Liver (tissue), 8 donors: ENCODE measurements at regions not wholly inside any gene's neighbourhood (a gene's known extent, or its start where the extent isn't known, plus 50 kb on each side); places are given as distances from the start of the nearest gene placed in this dataset.

Experiments used
- DNase-seq: peaks from one replicate; pipeline ENCODE4 v3.0.0-alpha.2; 2017; ENCODE audit warnings: low spot score
- H3K27ac ChIP-seq, 2 donors: one replicate each; pipeline ENCODE4 v1.7.0; 2013; ENCODE audit warnings: inconsistent platforms in 2 of 2, low read length in 2 of 2, control low read depth in 1 of 2, low read depth in 1 of 2, mild to moderate bottlenecking in 1 of 2
- H3K27me3 ChIP-seq, 4 donors: one replicate each; pipeline versions ENCODE4 v1.6.1 to v1.7.0; 2013; ENCODE audit warnings: low read length in 3 of 4, inconsistent platforms in 1 of 4, mild to moderate bottlenecking in 1 of 4, moderate library complexity in 1 of 4; ENCODE audit not compliant: control insufficient read depth in 4 of 4, insufficient read depth in 4 of 4
- H3K36me3 ChIP-seq, 4 donors: one replicate each; pipeline versions ENCODE4 v1.6.1 to v1.7.0; 2013; ENCODE audit warnings: low read length in 3 of 4, mild to moderate bottlenecking in 3 of 4, low read depth in 1 of 4, moderate library complexity in 1 of 4; ENCODE audit not compliant: control insufficient read depth in 4 of 4, insufficient read depth in 3 of 4
- H3K4me1 ChIP-seq, 4 donors: one replicate each; pipeline versions ENCODE4 v1.6.1 to v1.7.0; 2013; ENCODE audit warnings: low read length in 3 of 4, mild to moderate bottlenecking in 3 of 4, moderate library complexity in 1 of 4; ENCODE audit not compliant: control insufficient read depth in 4 of 4, insufficient read depth in 4 of 4
- H3K4me3 ChIP-seq, 3 donors: one replicate each; pipeline versions ENCODE4 v1.6.1 to v1.7.0; 2013; ENCODE audit warnings: low read length in 3 of 3, control low read depth in 1 of 3, low read depth in 1 of 3, mild to moderate bottlenecking in 1 of 3
- H3K9ac ChIP-seq, 2 donors: one replicate each; pipeline ENCODE4 v1.7.0; 2013; ENCODE audit warnings: low read length in 2 of 2, mild to moderate bottlenecking in 2 of 2, moderate library complexity in 2 of 2, control low read depth in 1 of 2, low read depth in 1 of 2
- H3K9me3 ChIP-seq, 4 donors: one replicate each; pipeline versions ENCODE4 v1.6.1 to v1.7.0; 2013; ENCODE audit warnings: low read length in 3 of 4; ENCODE audit not compliant: control insufficient read depth in 4 of 4
- EGR1 ChIP-seq, 2 donors: IDR thresholded peaks; 2 replicates each; pipeline ENCODE4 v1.6.1; 2016 to 2018; ENCODE audit warnings: antibody characterized with exemption in 2 of 2, low read depth in 2 of 2
- FOXA2 ChIP-seq: IDR thresholded peaks from 2 replicates; pipeline ENCODE4 v1.6.1; 2016; ENCODE audit warnings: antibody characterized with exemption
- GABPA ChIP-seq, 2 donors: IDR thresholded peaks in 1 of 2; conservative IDR thresholded peaks in 1 of 2; 2 replicates each; pipeline ENCODE4 v1.6.1; 2016; ENCODE audit warnings: antibody characterized with exemption in 2 of 2, mild to moderate bottlenecking in 1 of 2, moderate library complexity in 1 of 2
- HNF4G ChIP-seq: IDR thresholded peaks from 2 replicates; pipeline ENCODE4 v1.6.1; 2016; ENCODE audit warnings: antibody characterized with exemption
- JUND ChIP-seq, 2 donors: IDR thresholded peaks; 2 replicates each; pipeline ENCODE4 v1.6.1; 2016; ENCODE audit warnings: antibody characterized with exemption in 2 of 2
- NR2F2 ChIP-seq: IDR thresholded peaks from 2 replicates; pipeline ENCODE4 v1.6.1; 2016; ENCODE audit warnings: antibody characterized with exemption
- RAD21 ChIP-seq, 2 donors: IDR thresholded peaks; 2 replicates each; pipeline ENCODE4 v1.6.1; 2016; ENCODE audit warnings: antibody characterized with exemption in 2 of 2, mild to moderate bottlenecking in 2 of 2
- SP1 ChIP-seq: IDR thresholded peaks from 2 replicates; pipeline ENCODE4 v1.6.1; 2018; ENCODE audit warnings: antibody characterized with exemption, mild to moderate bottlenecking
- YY1 ChIP-seq: IDR thresholded peaks from 2 replicates; pipeline ENCODE4 v1.6.1; 2016; ENCODE audit warnings: antibody characterized with exemption, mild to moderate bottlenecking
- WGBS: extraction: QIAGEN DNeasy Blood & Tissue Kit; methylation state at CpG from one replicate; pipeline ENCODE4 v1.1.7; 2013; 5-methylcytosine and 5-hydroxymethylcytosine counted together
- TF ChIP-seq, protein P1 (sequence below): IDR thresholded peaks from 2 replicates; pipeline ENCODE4 v1.6.1; 2016; ENCODE audit warnings: antibody characterized with exemption
- TF ChIP-seq, protein P2 (sequence below): IDR thresholded peaks from 2 replicates; pipeline ENCODE4 v1.6.1; 2016; ENCODE audit warnings: antibody characterized with exemption
- TF ChIP-seq, protein P3 (sequence below): fragments of 150-350 bp; IDR thresholded peaks from 2 replicates; pipeline ENCODE4 v1.5.1; 2017; ENCODE audit warnings: improper control_type of control experiment, low read depth, low read length; ENCODE audit not compliant: missing input control
- TF ChIP-seq, protein P4 (sequence below): IDR thresholded peaks from 2 replicates; pipeline ENCODE4 v1.6.1; 2016; ENCODE audit warnings: antibody characterized with exemption
- TF ChIP-seq, protein P5 (sequence below): IDR thresholded peaks from 2 replicates; pipeline ENCODE4 v1.6.1; 2016; ENCODE audit warnings: antibody characterized with exemption, mild to moderate bottlenecking
- donor health status: healthy.
- donor health status: healthy.
- donor health status: healthy.
- donor health status: healthy.
- donor health status: healthy.

DNA sequence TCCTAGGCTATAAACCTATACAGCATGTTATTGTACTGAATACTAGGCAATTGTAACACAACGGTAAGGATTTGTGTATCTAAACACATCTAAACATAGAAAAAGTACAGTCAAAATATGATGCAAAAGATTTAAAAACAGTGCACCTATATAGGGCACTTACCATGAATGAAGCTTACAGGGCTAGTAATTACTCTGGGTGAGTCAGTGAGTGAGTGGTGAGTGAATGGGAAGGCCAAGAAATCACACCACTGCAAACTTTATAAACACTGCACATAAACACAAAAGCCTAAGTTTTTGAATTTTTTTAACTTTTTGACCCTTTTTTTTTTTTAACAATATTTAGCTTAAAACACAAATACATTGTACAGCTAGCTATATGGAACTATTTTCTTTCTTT lies 204.7 kb upstream of the CTNNB1 start:
- Histone ChIP-seq H3K27ac (no peak overlapping the region), H3K9me3 (no peaks in the 10 kb centered on the region), H3K36me3 (no peaks in the 10 kb centered on the region), H3K9ac (no peak overlapping the region), H3K27me3 (no peaks in the 10 kb centered on the region), H3K4me1 (no peaks in the 10 kb centered on the region), H3K4me3 (no peak overlapping the region)
- TF ChIP-seq HNF4G (no peak), EGR1 (IDR thresholded peaks at IDR 0.05; ENCODE audit: low read depth in 2 of 2) (no peak), GABPA (IDR thresholded peaks at IDR 0.05 in 1 of 2, conservative IDR thresholded peaks at IDR 0.05 in 1 of 2) (no peak), NR2F2 (no peak), JUND (IDR thresholded peaks at IDR 0.05) (no peak), RAD21 (IDR thresholded peaks at IDR 0.05) (no peak), YY1 (no peak), FOXA2 (no peak), SP1 (no peak)
- TF ChIP-seq, protein P1, sequence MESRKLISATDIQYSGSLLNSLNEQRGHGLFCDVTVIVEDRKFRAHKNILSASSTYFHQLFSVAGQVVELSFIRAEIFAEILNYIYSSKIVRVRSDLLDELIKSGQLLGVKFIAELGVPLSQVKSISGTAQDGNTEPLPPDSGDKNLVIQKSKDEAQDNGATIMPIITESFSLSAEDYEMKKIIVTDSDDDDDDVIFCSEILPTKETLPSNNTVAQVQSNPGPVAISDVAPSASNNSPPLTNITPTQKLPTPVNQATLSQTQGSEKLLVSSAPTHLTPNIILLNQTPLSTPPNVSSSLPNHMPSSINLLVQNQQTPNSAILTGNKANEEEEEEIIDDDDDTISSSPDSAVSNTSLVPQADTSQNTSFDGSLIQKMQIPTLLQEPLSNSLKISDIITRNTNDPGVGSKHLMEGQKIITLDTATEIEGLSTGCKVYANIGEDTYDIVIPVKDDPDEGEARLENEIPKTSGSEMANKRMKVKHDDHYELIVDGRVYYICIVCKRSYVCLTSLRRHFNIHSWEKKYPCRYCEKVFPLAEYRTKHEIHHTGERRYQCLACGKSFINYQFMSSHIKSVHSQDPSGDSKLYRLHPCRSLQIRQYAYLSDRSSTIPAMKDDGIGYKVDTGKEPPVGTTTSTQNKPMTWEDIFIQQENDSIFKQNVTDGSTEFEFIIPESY = no peak
- TF ChIP-seq, protein P2, sequence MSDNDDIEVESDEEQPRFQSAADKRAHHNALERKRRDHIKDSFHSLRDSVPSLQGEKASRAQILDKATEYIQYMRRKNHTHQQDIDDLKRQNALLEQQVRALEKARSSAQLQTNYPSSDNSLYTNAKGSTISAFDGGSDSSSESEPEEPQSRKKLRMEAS = no peak
- TF ChIP-seq, protein P3, sequence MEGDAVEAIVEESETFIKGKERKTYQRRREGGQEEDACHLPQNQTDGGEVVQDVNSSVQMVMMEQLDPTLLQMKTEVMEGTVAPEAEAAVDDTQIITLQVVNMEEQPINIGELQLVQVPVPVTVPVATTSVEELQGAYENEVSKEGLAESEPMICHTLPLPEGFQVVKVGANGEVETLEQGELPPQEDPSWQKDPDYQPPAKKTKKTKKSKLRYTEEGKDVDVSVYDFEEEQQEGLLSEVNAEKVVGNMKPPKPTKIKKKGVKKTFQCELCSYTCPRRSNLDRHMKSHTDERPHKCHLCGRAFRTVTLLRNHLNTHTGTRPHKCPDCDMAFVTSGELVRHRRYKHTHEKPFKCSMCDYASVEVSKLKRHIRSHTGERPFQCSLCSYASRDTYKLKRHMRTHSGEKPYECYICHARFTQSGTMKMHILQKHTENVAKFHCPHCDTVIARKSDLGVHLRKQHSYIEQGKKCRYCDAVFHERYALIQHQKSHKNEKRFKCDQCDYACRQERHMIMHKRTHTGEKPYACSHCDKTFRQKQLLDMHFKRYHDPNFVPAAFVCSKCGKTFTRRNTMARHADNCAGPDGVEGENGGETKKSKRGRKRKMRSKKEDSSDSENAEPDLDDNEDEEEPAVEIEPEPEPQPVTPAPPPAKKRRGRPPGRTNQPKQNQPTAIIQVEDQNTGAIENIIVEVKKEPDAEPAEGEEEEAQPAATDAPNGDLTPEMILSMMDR = no peak
- TF ChIP-seq, protein P4, sequence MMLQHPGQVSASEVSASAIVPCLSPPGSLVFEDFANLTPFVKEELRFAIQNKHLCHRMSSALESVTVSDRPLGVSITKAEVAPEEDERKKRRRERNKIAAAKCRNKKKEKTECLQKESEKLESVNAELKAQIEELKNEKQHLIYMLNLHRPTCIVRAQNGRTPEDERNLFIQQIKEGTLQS = no peak
- WGBS = 81% methylated on average over 1 of the region's 1 CpG
- DNase-seq = no peak

DNA sequence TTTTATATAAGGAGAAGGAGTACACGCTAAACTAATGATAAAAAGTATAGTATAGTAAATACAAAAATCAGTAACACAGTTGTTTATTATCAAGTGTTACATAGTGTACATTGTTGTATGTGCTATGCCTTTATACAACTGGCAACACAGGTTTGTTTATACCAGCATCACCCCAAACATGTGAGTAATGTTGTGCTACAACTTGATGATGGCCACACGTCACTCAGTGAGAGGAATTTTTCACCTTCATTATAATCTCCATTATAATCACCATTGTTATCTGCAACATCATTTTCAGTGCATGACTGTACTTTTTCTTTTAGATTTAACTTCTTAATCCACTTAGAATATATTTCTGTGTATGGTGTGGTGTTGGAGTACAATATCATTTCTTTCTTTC lies 204.0 kb upstream of the CTNNB1 start:
- no peak for DNase-seq
- WGBS = 93% methylated on average over 2 of the region's 2 CpGs
- no peak overlapping the region for H3K27ac ChIP-seq
- no peaks in the 10 kb centered on the region for H3K9me3 ChIP-seq
- no peaks in the 10 kb centered on the region for H3K4me1 ChIP-seq
- no peaks in the 10 kb centered on the region for H3K36me3 ChIP-seq
- H3K27me3 ChIP-seq = no peaks in the 10 kb centered on the region
- H3K4me3 ChIP-seq = no peak overlapping the region
- no peak for TF ChIP-seq FOXA2
- TF ChIP-seq, protein P5, sequence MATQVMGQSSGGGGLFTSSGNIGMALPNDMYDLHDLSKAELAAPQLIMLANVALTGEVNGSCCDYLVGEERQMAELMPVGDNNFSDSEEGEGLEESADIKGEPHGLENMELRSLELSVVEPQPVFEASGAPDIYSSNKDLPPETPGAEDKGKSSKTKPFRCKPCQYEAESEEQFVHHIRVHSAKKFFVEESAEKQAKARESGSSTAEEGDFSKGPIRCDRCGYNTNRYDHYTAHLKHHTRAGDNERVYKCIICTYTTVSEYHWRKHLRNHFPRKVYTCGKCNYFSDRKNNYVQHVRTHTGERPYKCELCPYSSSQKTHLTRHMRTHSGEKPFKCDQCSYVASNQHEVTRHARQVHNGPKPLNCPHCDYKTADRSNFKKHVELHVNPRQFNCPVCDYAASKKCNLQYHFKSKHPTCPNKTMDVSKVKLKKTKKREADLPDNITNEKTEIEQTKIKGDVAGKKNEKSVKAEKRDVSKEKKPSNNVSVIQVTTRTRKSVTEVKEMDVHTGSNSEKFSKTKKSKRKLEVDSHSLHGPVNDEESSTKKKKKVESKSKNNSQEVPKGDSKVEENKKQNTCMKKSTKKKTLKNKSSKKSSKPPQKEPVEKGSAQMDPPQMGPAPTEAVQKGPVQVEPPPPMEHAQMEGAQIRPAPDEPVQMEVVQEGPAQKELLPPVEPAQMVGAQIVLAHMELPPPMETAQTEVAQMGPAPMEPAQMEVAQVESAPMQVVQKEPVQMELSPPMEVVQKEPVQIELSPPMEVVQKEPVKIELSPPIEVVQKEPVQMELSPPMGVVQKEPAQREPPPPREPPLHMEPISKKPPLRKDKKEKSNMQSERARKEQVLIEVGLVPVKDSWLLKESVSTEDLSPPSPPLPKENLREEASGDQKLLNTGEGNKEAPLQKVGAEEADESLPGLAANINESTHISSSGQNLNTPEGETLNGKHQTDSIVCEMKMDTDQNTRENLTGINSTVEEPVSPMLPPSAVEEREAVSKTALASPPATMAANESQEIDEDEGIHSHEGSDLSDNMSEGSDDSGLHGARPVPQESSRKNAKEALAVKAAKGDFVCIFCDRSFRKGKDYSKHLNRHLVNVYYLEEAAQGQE = no peak
- TF ChIP-seq JUND (IDR thresholded peaks at IDR 0.05) = no peak
- TF ChIP-seq HNF4G = no peak
- H3K9ac ChIP-seq = no peak overlapping the region
